ENCODE measurements at regions not wholly inside any gene's neighbourhood (a gene's known extent, or its start where the extent isn't known, plus 50 kb on each side); places are given as distances from the start of the nearest gene placed in this dataset.
"Not testable (repeated sequence)": the region's sequence is repeated elsewhere in the genome, so short reads cannot be mapped to it uniquely, and the experiment has no call there.

DNA sequence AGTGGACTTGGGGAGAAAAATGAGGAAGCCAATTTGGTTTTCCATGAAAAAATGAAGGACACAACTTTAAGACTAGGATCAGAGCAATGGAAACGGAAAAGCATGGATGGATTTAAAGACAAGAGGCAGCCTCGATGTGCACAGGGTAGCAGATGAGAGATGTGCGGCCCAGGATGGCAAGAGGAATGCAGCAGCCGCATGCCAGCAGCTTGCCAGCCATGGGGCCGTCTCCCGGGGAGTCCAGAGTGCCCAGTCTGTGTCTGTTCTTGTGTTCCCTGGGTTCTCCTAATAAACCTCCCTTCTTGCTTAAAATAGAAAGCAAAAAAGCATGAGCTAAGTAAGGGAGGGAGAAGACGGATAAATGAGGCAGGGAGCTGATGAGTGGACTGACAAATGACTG, 68.0 kb upstream of the IQSEC1 start:
- H3K27ac Mint-ChIP-seq, result no peak overlapping the region
- no peak for DNase-seq
- H3K36me3 Mint-ChIP-seq (ENCODE audit: low read depth), result no peaks in the 10 kb centered on the region
- H3K27me3 Mint-ChIP-seq (ENCODE audit: low read depth, poor library complexity), result peaks cover 46% of the 10 kb centered on the region
- H3K4me3 Mint-ChIP-seq, result no peak overlapping the region
- peaks cover 2% of the 10 kb centered on the region for H3K4me1 Mint-ChIP-seq
- H3K9me3 Mint-ChIP-seq, result no peaks in the 10 kb centered on the region
- TF ChIP-seq, protein P1, sequence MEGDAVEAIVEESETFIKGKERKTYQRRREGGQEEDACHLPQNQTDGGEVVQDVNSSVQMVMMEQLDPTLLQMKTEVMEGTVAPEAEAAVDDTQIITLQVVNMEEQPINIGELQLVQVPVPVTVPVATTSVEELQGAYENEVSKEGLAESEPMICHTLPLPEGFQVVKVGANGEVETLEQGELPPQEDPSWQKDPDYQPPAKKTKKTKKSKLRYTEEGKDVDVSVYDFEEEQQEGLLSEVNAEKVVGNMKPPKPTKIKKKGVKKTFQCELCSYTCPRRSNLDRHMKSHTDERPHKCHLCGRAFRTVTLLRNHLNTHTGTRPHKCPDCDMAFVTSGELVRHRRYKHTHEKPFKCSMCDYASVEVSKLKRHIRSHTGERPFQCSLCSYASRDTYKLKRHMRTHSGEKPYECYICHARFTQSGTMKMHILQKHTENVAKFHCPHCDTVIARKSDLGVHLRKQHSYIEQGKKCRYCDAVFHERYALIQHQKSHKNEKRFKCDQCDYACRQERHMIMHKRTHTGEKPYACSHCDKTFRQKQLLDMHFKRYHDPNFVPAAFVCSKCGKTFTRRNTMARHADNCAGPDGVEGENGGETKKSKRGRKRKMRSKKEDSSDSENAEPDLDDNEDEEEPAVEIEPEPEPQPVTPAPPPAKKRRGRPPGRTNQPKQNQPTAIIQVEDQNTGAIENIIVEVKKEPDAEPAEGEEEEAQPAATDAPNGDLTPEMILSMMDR (IDR thresholded peaks at IDR 0.05), result no peak

DNA sequence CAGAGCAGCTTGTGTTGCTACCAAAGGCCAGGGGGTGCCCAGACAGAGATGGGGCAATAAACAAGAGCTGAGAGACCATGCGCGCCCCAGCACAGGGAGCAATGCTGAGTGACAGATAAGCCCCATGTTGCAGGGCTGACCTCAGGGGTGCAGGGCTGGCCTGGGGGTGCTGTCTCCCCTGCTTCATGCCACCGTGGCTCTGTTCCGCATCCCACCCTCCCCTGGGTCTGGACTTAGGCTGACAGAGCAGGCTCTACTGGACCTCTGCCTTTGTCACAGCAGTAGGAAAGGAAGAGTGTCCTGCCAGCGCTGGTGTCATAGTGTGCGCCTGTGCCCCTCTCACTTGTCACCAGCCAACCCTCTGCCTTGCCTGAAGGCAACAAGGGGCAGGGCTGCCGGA, 67.4 kb upstream of the IQSEC1 start:
- H3K36me3 Mint-ChIP-seq (ENCODE audit: low read depth), result no peaks in the 10 kb centered on the region
- TF ChIP-seq, protein P1 (IDR thresholded peaks at IDR 0.05), result no peak
- no peak overlapping the region for H3K4me3 Mint-ChIP-seq
- no peak for DNase-seq
- peaks cover 8% of the 10 kb centered on the region for H3K4me1 Mint-ChIP-seq
- peaks cover 46% of the 10 kb centered on the region for H3K27me3 Mint-ChIP-seq (ENCODE audit: low read depth, poor library complexity)
- no peak overlapping the region for H3K27ac Mint-ChIP-seq
- no peaks in the 10 kb centered on the region for H3K9me3 Mint-ChIP-seq

DNA sequence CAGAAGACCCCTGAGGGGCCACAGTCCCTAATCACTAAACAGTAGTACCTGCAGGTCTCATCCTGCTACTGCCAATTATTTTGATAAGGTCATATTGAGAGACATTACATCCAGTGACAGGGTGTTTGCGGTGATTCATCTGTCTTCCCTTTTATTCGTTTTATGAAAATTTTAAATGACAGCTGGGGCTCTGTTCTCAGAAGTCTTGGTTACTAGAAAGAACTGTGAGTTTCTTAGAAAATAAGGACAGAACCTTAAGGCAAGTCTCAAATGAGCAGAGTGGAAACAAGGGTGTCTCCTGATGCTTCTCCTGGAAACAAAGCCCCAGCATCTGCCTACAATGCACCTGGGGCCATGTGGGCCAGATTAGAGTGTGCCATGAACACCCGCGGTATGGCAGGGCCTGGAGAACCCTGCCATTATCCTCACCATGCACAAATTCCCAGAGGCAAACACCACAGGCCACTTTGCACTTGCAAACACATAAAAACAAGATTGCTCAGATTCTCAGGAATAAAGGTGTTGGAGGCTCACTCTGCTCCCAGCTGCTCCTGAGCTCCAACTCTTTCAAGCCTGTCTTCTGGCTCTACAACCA, 66.3 kb upstream of the IQSEC1 start:
- TF ChIP-seq, protein P1 (IDR thresholded peaks at IDR 0.05), result no peak
- Mint-ChIP-seq H3K27me3 (ENCODE audit: low read depth, poor library complexity) (peaks cover 40% of the 10 kb centered on the region), H3K27ac (no peak overlapping the region), H3K4me1 (peaks cover 13% of the 10 kb centered on the region), H3K9me3 (no peaks in the 10 kb centered on the region), H3K4me3 (no peak overlapping the region), H3K36me3 (ENCODE audit: low read depth) (no peaks in the 10 kb centered on the region)
- DNase-seq, result no peak

DNA sequence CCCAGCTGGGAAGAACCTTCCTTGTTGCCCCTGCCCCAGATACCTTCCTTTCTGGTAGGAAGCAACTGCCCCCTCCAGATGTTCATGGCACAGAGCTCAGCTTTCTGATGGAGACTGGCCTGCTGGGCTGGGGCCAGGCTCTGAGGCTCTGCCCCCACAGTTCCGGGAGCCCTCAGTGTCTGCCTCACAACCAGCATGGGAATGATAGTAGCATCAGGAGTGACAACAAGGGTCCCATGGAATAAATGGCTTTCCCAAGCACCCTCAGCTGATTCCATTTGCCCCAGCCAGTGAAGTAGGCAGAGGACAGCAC, 65.6 kb upstream of the IQSEC1 start:
- H3K36me3 Mint-ChIP-seq (ENCODE audit: low read depth), result no peaks in the 10 kb centered on the region
- H3K9me3 Mint-ChIP-seq, result no peaks in the 10 kb centered on the region
- no peak overlapping the region for H3K27ac Mint-ChIP-seq
- DNase-seq, result no peak
- peaks cover 21% of the 10 kb centered on the region for H3K4me1 Mint-ChIP-seq
- TF ChIP-seq, protein P1 (IDR thresholded peaks at IDR 0.05), result no peak
- H3K27me3 Mint-ChIP-seq (ENCODE audit: low read depth, poor library complexity), result peaks cover 40% of the 10 kb centered on the region
- no peak overlapping the region for H3K4me3 Mint-ChIP-seq

DNA sequence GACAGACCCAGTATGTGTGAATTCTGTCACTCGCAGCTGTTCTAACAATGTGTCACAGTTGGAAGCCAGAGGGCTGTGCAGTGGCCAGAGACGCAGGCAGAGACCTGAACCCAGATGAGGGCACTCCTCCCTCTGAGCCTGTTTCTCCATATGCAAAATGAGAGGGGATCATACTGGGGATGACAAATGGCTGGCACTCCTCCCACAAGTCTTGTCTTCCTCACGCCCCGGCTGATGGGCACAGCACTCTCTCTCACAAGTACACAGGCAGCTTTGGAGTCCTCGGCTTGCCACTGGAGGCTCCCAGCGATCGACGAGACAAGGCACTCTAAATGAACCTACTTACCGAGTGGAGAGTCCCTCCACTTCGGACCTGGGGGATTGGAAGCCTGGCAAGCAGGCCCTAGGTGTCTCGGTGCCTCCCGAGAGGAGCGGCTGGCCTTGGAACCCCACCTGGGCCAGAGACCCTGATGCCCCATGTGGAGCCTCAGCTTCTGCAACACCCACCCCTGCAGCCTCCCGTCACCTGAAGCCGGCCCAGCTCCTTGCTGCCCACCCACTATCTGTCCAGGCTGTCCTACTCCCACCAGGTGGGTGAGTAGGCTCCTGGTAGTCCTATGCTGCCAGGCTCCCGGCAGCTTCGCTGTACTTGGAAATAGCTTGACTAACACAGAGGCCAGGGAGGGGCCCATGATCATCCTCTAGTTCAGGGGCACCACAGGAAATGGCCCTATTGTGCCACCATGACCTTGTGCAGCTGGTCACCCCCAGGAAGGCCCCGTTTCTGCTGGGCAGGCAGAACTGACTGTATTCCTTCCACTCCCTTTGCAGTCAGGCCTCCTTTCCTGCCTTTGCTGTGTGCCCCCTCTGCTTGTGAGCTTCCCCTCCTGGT, 65.0 kb upstream of the IQSEC1 start:
- H3K36me3 Mint-ChIP-seq (ENCODE audit: low read depth), result no peaks in the 10 kb centered on the region
- peaks cover 27% of the 10 kb centered on the region for H3K4me1 Mint-ChIP-seq
- H3K4me3 Mint-ChIP-seq, result no peak overlapping the region
- DNase-seq, result no peak
- H3K27ac Mint-ChIP-seq, result no peak overlapping the region
- H3K27me3 Mint-ChIP-seq (ENCODE audit: low read depth, poor library complexity), result peaks cover 38% of the 10 kb centered on the region
- TF ChIP-seq, protein P1 (IDR thresholded peaks at IDR 0.05), result no peak
- H3K9me3 Mint-ChIP-seq, result no peaks in the 10 kb centered on the region

DNA sequence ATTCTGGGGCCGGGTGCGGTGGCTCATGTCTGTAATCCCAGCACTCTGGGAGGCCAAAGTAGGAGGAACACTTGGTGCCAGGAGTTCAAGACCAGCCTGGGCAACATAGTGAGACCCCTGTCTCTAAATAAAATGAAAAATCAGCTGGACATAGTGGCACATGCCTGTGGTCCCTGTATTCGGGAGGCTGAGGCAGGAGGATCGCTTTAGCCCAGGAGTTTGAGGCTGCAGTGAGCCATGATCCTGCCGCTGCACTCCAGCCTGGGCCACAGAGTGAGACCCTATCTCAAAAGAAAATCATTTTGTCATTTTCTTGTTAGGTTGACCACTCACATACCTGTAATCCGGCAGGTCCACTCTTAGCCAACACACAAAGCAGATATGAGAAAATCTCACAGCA, 63.6 kb upstream of the IQSEC1 start:
- H3K27me3 Mint-ChIP-seq (ENCODE audit: low read depth, poor library complexity), result peaks cover 37% of the 10 kb centered on the region
- H3K27ac Mint-ChIP-seq, DNase-seq: not testable (repeated sequence)

More for the DNA sequence above, 63.6 kb upstream of the IQSEC1 start:
- peaks cover 36% of the 10 kb centered on the region for H3K4me1 Mint-ChIP-seq
- H3K4me3 Mint-ChIP-seq; H3K9me3 Mint-ChIP-seq; H3K36me3 Mint-ChIP-seq (ENCODE audit: low read depth): not testable (repeated sequence)
